SK-N-SH (cell line): ENCODE measurements at regions not wholly inside any gene's neighbourhood (a gene's known extent, or its start where the extent isn't known, plus 50 kb on each side); places are given as distances from the start of the nearest gene placed in this dataset.

Experiments
- POLR2AphosphoS5 ChIP-seq: IDR thresholded peaks from 2 replicates; pipeline ENCODE4 v1.6.1; 2012; ENCODE audit warnings: low read depth, low read length
- SMC3 ChIP-seq: IDR thresholded peaks from 2 replicates; pipeline ENCODE4 v1.6.1; 2012; ENCODE audit warnings: low read depth, low read length, improper control_type of control experiment
- TF ChIP-seq, protein P1 (sequence below): IDR thresholded peaks from 2 replicates; pipeline ENCODE4 v1.6.1; 2012; ENCODE audit warnings: mild to moderate bottlenecking, low read depth, low read length, moderate library complexity
- TF ChIP-seq, protein P2 (sequence below): fragments of 200-600 bp; sonication (generic); IDR thresholded peaks from 2 replicates; pipeline ENCODE4 v1.6.1; 2017; ENCODE audit warnings: antibody characterized with exemption, mild to moderate bottlenecking, moderate library complexity

DNA sequence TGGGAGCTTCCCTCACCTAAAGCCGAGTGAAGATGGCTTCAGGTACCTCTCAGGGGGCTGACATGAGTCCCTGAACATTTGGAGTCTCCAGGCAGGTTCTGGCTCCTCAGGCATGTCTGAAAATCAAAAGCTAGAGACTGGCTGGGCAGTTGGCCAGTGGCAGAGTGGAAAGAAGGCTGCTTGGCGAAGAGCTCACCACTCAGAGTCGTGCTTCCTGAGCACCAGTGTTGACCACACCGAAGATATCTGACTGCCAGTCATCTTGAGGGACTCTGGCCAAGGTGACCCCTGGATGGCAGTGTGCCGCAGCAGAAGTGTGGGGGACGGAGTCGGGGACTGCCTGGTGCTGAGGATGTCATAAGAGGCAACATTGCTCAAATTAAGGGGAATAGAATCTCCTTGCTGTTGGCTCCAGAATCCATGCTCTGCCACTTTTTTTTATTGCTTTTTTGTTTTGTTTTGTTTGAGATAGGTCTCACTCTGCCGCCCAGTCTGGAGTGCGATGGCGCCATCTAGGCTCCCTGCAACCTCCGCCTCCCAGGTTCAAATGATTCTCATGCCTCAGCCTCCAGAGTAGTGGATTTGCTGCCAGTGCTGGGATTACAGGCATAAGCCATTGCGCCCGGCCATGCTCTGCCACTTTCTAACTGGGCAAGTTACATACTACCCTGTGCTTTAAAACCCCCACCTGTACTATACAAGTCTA, 172.5 kb upstream of the GATB start:
- TF ChIP-seq SMC3 (no peak), POLR2AphosphoS5 (no peak)
- TF ChIP-seq, protein P1, sequence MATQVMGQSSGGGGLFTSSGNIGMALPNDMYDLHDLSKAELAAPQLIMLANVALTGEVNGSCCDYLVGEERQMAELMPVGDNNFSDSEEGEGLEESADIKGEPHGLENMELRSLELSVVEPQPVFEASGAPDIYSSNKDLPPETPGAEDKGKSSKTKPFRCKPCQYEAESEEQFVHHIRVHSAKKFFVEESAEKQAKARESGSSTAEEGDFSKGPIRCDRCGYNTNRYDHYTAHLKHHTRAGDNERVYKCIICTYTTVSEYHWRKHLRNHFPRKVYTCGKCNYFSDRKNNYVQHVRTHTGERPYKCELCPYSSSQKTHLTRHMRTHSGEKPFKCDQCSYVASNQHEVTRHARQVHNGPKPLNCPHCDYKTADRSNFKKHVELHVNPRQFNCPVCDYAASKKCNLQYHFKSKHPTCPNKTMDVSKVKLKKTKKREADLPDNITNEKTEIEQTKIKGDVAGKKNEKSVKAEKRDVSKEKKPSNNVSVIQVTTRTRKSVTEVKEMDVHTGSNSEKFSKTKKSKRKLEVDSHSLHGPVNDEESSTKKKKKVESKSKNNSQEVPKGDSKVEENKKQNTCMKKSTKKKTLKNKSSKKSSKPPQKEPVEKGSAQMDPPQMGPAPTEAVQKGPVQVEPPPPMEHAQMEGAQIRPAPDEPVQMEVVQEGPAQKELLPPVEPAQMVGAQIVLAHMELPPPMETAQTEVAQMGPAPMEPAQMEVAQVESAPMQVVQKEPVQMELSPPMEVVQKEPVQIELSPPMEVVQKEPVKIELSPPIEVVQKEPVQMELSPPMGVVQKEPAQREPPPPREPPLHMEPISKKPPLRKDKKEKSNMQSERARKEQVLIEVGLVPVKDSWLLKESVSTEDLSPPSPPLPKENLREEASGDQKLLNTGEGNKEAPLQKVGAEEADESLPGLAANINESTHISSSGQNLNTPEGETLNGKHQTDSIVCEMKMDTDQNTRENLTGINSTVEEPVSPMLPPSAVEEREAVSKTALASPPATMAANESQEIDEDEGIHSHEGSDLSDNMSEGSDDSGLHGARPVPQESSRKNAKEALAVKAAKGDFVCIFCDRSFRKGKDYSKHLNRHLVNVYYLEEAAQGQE: no peak
- TF ChIP-seq, protein P2, sequence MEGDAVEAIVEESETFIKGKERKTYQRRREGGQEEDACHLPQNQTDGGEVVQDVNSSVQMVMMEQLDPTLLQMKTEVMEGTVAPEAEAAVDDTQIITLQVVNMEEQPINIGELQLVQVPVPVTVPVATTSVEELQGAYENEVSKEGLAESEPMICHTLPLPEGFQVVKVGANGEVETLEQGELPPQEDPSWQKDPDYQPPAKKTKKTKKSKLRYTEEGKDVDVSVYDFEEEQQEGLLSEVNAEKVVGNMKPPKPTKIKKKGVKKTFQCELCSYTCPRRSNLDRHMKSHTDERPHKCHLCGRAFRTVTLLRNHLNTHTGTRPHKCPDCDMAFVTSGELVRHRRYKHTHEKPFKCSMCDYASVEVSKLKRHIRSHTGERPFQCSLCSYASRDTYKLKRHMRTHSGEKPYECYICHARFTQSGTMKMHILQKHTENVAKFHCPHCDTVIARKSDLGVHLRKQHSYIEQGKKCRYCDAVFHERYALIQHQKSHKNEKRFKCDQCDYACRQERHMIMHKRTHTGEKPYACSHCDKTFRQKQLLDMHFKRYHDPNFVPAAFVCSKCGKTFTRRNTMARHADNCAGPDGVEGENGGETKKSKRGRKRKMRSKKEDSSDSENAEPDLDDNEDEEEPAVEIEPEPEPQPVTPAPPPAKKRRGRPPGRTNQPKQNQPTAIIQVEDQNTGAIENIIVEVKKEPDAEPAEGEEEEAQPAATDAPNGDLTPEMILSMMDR: no peak; the same call in 1 of the 2 replicates
